Spleen (tissue), 11 donors: ENCODE measurements at regions not wholly inside any gene's neighbourhood (a gene's known extent, or its start where the extent isn't known, plus 50 kb on each side); places are given as distances from the start of the nearest gene placed in this dataset.

ENCODE experiments used
- DNase-seq: peaks from one replicate; pipeline ENCODE4 v3.0.0-alpha.2; 2020
- H3K27ac ChIP-seq, 8 donors: fragments of 200-600 bp; sonication (generic) in 7 of 8; 1 replicate in 4 of 8; 2 replicates in 4 of 8; pipeline versions ENCODE4 v1.5.0 to v1.8.0; 2016 to 2021; ENCODE audit warnings: inconsistent platforms in 4 of 8, mild to moderate bottlenecking in 4 of 8, moderate library complexity in 1 of 8
- H3K27me3 ChIP-seq, 7 donors: fragments of 200-600 bp; sonication (generic) in 6 of 7; replicated peaks in 1 of 7; 1 replicate in 4 of 7; 2 replicates in 3 of 7; pipeline versions ENCODE4 v1.5.0 to v1.8.0; 2016 to 2021; ENCODE audit warnings: inconsistent platforms in 3 of 7, mild to moderate bottlenecking in 1 of 7
- H3K36me3 ChIP-seq, 6 donors: fragments of 200-600 bp; sonication (generic) in 5 of 6; 1 replicate in 4 of 6; 2 replicates in 2 of 6; pipeline versions ENCODE4 v1.5.0 to v1.8.0; 2016 to 2021; ENCODE audit warnings: inconsistent platforms in 2 of 6
- H3K4me1 ChIP-seq, 6 donors: fragments of 200-600 bp; sonication (generic) in 5 of 6; 1 replicate in 3 of 6; 2 replicates in 3 of 6; pipeline versions ENCODE4 v1.5.0 to v1.8.0; 2016 to 2021; ENCODE audit warnings: inconsistent platforms in 3 of 6
- H3K4me3 ChIP-seq, 8 donors: fragments of 200-600 bp; sonication (generic) in 7 of 8; 1 replicate in 4 of 8; 2 replicates in 4 of 8; pipeline versions ENCODE4 v1.5.0 to v1.8.0; 2016 to 2021; ENCODE audit warnings: inconsistent platforms in 4 of 8, mild to moderate bottlenecking in 4 of 8, moderate library complexity in 2 of 8
- H3K9me3 ChIP-seq, 8 donors: fragments of 200-600 bp; sonication (generic) in 7 of 8; 1 replicate in 4 of 8; 2 replicates in 4 of 8; pipeline versions ENCODE4 v1.5.0 to v1.8.0; 2016 to 2021; ENCODE audit warnings: inconsistent platforms in 4 of 8
- CTCF ChIP-seq, 11 experiments: fragments of 200-600 bp in 7 of 11; fragments of 450-650 bp in 4 of 11; sonication (generic) in 4 of 11; IDR thresholded peaks in 8 of 11; conservative IDR thresholded peaks in 3 of 11; 1 replicate in 7 of 11; 2 replicates in 4 of 11; pipeline versions ENCODE4 v1.4.0 to v1.8.0; 2016 to 2021; ENCODE audit warnings: antibody characterized with exemption in 11 of 11, inconsistent platforms in 4 of 11, mild to moderate bottlenecking in 1 of 11
- POLR2A ChIP-seq, 3 donors: fragments of 450-650 bp; IDR thresholded peaks; one replicate each; pipeline ENCODE4 v1.5.1; 2017; ENCODE audit warnings: antibody characterized with exemption in 3 of 3, mild to moderate bottlenecking in 1 of 3
- POLR2AphosphoS5 ChIP-seq, 3 donors: sonication (generic); formaldehyde crosslinking; IDR thresholded peaks; one replicate each; pipeline ENCODE4 v1.5.1; 2017; ENCODE audit warnings: antibody characterized with exemption in 3 of 3
- WGBS, 5 donors: extraction: QIAGEN DNeasy Blood & Tissue Kit in 3 of 5; methylation state at CpG; one replicate each; pipeline versions ENCODE4 v1.1.5 to v1.1.7; 2013 to 2018; 5-methylcytosine and 5-hydroxymethylcytosine counted together
- intact Hi-C: fragments of 100-400 bp; cut with DNase I; formaldehyde crosslinking; loops from one replicate; pipeline ENCODE4 v1.15.0; 2023; ENCODE audit warnings: low total_unique reads
- donor health status: healthy with polysubstance abuse.
- donor health status: DM: no; HTN: no; CAD: no; lungs with moderate emphysema.
- donor health status: DM: no; HTN: no; CAD: no.
- donor health status: Bipolar disorder and iron deficiency.
- donor health status: healthy.
- donor health status: DM: no; HTN: no; CAD: no.
- donor health status: DM: yes; HTN: yes; CAD: no.

GRCh38 chr5:29897916-29898315 is 1295.6 kb upstream of the CDH6 start:
- no peaks in the 10 kb centered on the region for H3K36me3 ChIP-seq

GRCh38 chr5:29896646-29897045 is 1296.8 kb upstream of the CDH6 start:
- no peaks in the 10 kb centered on the region for H3K27me3 ChIP-seq
- no peaks in the 10 kb centered on the region for H3K4me1 ChIP-seq
- H3K4me3 ChIP-seq = no peak overlapping the region
- H3K9me3 ChIP-seq = peaks cover 0 to 8% (median 4%) of the 10 kb centered on the region in 8 donors
- H3K36me3 ChIP-seq = no peaks in the 10 kb centered on the region
- DNase-seq = no peak
- no peak for TF ChIP-seq POLR2A (IDR thresholded peaks at IDR 0.05)
- TF ChIP-seq CTCF (IDR thresholded peaks at IDR 0.05 in 8 of 11, conservative IDR thresholded peaks at IDR 0.05 in 3 of 11) = no peak
- TF ChIP-seq POLR2AphosphoS5 (IDR thresholded peaks at IDR 0.05) = no peak
- intact Hi-C loops = no loop called here
- no peak overlapping the region for H3K27ac ChIP-seq
- WGBS, 5 donors = 50 to 77% (median 69%) methylated on average over 1 of the region's 1 CpG

More at GRCh38 chr5:29897916-29898315, 1295.6 kb upstream of the CDH6 start:
- H3K9me3 ChIP-seq = peaks cover 0 to 6% (median 4%) of the 10 kb centered on the region in 8 donors
- H3K27me3 ChIP-seq = no peaks in the 10 kb centered on the region
- H3K4me3 ChIP-seq = no peak overlapping the region
- DNase-seq = no peak
- TF ChIP-seq POLR2A (IDR thresholded peaks at IDR 0.05) = no peak
- TF ChIP-seq CTCF (IDR thresholded peaks at IDR 0.05 in 8 of 11, conservative IDR thresholded peaks at IDR 0.05 in 3 of 11) = no peak
- TF ChIP-seq POLR2AphosphoS5 (IDR thresholded peaks at IDR 0.05) = no peak
- no peak overlapping the region for H3K27ac ChIP-seq
- intact Hi-C loops = no loop called here
- H3K4me1 ChIP-seq = no peaks in the 10 kb centered on the region

GRCh38 chr5:29894668-29895067 is 1298.8 kb upstream of the CDH6 start:
- no peak for DNase-seq
- intact Hi-C loops = no loop called here
- Histone ChIP-seq H3K27ac (no peak overlapping the region), H3K36me3 (no peaks in the 10 kb centered on the region), H3K4me1 (no peaks in the 10 kb centered on the region), H3K4me3 (no peak overlapping the region), H3K9me3 (peaks cover 0 to 8% (median 4%) of the 10 kb centered on the region in 8 donors), H3K27me3 (no peaks in the 10 kb centered on the region)
- TF ChIP-seq POLR2AphosphoS5 (IDR thresholded peaks at IDR 0.05) (no peak), POLR2A (IDR thresholded peaks at IDR 0.05) (no peak), CTCF (IDR thresholded peaks at IDR 0.05 in 8 of 11, conservative IDR thresholded peaks at IDR 0.05 in 3 of 11) (no peak)
- WGBS, 5 donors = 65 to 84% (median 72%) methylated on average over 2 of the region's 2 CpGs

GRCh38 chr5:29889051-29889450 is 1304.4 kb upstream of the CDH6 start:
- Histone ChIP-seq H3K4me1 (no peaks in the 10 kb centered on the region), H3K27ac (no peak overlapping the region), H3K4me3 (no peak overlapping the region), H3K9me3 (peaks cover 0 to 6% (median 2%) of the 10 kb centered on the region in 8 donors), H3K27me3 (no peaks in the 10 kb centered on the region), H3K36me3 (no peaks in the 10 kb centered on the region)
- intact Hi-C loops = no loop called here
- DNase-seq = no peak
- no peak for TF ChIP-seq POLR2AphosphoS5 (IDR thresholded peaks at IDR 0.05)
- no peak for TF ChIP-seq POLR2A (IDR thresholded peaks at IDR 0.05)
- WGBS, 5 donors = 84 to 93% (median 88%) methylated on average over 6 of the region's 6 CpGs

GRCh38 chr5:29885595-29885994 is 1307.9 kb upstream of the CDH6 start:
- H3K4me3 ChIP-seq = no peak overlapping the region
- DNase-seq = no peak
- whole genome bisulfite sequencing, 5 donors = 81 to 90% (median 84%) methylated on average over 9 of the region's 9 CpGs
- H3K27me3 ChIP-seq = no peaks in the 10 kb centered on the region
- peaks cover 0 to 16% (median 12%) of the 10 kb centered on the region in 8 donors for H3K9me3 ChIP-seq
- no peak for TF ChIP-seq CTCF (IDR thresholded peaks at IDR 0.05 in 8 of 11, conservative IDR thresholded peaks at IDR 0.05 in 3 of 11)
- H3K36me3 ChIP-seq = no peaks in the 10 kb centered on the region
- H3K4me1 ChIP-seq = no peaks in the 10 kb centered on the region
- intact Hi-C loops = no loop called here
- H3K27ac ChIP-seq = no peak overlapping the region
